HG02943 (cell line): ENCODE measurements at regions not wholly inside any gene's neighbourhood (a gene's known extent, or its start where the extent isn't known, plus 50 kb on each side); places are given as distances from the start of the nearest gene placed in this dataset.

Experiments
- ATAC-seq: cut with Tn5 transposase; IDR thresholded peaks from one replicate; pipeline ENCODE4 v1.9.1; 2021; ENCODE audit warnings: mild to moderate bottlenecking, low read depth, moderate library complexity; ENCODE audit not compliant: unreplicated experiment

DNA sequence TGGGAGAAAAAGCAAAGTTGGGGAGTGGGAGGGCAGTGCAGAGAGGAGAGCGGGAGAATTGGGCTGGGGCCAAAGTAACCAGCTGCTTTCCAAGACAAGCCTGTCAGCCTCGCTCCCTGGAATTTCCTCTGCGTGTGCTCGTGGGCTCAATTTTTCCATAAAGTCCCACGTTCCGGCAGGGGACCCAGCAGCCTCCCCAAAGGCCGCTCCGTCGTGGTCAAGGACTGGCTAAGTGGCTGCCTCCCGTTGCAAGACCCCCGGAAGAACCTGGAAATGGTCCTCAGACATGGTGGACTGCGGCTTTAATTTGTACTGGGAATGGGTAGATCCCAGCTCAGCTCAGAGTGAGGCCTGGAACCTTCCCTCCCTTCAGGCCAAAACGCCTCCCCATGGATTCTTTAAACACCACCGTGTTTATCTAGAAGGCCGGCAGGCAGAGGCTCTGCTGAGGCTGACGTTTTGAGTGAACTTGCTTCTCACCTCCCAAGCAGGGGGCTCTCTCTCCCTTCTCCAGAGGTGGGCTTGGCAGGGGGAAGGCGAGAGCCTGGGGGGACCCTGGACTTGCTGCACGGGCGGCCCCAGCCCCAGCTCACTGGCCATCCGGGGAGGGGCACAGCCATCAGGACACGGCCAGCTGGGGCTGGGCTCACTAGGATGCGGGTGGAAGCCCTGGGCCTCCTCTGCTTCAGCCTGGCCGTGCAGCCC is 190.0 kb downstream of the C16orf95 start:
- ATAC-seq, result no peak

DNA sequence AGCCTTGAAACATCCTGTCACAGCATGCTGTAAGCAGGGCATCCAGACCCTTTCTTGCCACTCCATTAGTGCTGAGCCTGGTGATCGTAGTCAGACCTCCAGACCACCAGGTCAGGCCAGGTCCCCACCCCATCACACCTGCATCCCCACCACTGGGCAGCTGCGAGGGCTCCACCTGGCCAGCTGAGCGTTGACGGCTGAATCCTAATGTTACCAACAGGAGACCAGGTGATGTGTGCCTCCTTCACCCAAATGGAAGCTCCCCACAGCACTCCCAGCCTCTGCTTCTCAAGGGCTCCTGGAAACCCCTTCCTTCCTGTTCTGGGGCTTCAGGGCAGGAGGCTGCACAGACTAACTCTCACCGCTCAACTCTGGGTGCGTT is 189.4 kb downstream of the C16orf95 start:
- ATAC-seq, result no peak

DNA sequence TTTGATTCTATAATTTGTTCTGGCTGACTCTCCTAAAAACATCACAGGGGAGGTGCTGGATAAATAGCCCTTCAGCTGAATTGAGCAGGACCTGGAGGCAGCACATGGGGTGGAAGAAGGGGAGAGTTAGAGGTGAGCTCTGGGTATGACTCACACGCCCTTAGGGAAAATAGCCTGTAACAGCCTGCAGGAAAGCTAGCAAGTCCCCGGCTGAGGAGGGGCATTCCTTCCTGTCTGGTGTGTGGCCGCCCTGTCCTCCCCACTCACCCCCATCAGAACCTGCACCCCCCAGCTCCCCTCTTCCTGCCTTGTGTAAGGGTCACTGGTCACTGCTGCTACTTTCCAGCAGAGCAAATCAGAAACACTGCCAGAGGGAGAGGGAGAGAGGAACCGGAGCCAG is 187.4 kb downstream of the C16orf95 start:
- ATAC-seq, result no peak

- ATAC-seq, result no peak
Measured at GRCh38 chr16:87131061-87131995, 185.9 kb downstream of the C16orf95 start.

- no peak for ATAC-seq
Measured at GRCh38 chr16:87131996-87132345, 185.2 kb downstream of the C16orf95 start.

DNA sequence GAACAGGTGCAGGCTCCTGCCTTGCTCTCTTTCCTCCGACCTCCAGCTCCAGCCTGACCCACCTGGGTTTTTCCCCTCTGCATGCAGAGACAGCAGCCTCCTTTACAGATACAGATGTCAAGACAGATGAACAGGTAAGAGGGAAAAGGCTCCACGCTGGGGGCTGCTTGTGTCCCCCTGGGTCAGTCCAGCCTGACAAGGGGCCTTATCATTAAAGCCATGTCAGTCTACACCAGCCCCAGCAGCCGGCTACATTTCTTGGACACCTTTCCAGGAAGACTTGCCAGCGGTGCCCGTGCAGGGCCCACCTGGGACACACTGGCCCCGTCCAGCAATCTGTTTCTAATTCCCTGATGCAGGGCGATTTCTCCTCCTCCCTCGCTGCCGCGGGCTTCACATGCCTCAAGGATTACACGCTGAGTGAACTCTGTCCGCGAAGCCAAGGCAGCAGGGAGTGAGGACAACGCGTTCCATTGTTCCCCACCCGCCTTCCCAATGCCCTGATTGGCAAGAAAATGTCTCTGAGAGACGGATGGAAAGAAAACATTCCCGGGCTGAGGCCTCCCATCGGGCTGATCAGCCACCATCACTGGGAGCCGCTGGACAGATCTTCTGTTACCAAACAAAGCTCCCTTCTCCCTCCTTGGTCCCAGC is 184.7 kb downstream of the C16orf95 start:
- no peak for ATAC-seq

- ATAC-seq, result no peak
Measured at GRCh38 chr16:87133112-87133850, 183.9 kb downstream of the C16orf95 start.

DNA sequence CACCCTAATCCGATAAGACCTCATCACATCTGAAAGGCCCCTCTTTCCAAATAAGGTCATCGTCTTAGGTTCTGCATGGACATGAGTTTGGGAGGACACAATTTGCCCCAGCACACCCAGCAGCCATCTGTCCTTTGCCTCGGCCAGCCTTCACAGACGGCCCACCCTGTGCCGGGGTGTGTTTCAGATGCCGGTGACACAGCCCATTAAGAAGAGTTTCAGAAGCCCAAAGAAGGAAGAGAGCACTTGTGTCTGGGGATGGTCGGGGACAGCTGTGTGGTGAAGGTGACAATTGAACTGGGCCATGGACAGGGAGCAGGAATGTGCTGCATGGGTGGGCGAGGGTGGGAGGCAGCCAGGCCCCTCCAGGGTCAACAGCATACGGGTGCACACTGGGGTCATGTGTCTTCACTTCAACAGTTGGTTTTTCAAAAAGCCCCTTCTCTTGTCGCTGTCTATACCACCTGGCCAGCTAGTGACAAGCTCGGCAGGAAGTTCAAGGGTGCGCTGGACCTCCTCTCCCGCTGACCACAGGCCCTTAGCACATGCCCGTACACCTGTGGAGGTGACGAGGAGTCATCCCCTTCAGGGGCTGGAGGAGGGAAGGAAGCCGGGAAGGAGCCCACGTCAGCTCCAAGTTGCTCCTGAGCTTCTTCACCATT is 183.1 kb downstream of the C16orf95 start:
- ATAC-seq, result no peak

- no peak for ATAC-seq
Measured at GRCh38 chr16:87134628-87134995, 182.6 kb downstream of the C16orf95 start.

GRCh38 chr16:87135246-87136030 is 181.8 kb downstream of the C16orf95 start:
- no peak for ATAC-seq

DNA sequence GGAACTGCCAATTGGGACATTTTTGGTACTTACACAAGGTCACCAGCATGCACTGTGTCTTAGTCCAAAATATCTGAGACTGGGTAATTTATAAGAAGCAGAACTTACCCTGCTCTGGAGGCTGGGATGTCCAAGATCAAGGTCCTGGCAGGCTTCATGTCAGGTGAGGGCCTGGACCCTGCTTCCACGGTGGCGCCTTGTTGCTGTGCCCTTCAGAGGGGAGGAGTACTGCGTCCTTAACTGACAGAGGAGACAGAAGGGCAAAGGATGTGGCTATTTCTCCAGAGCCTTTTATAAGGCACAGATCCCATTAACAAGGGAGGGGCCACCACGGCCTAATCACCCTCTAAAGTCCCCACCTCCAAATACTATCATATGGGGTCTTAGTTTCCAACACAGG is 178.9 kb downstream of the C16orf95 start:
- no peak for ATAC-seq

- no peak for ATAC-seq
Measured at GRCh38 chr16:87138738-87139267, 178.4 kb downstream of the C16orf95 start.

DNA sequence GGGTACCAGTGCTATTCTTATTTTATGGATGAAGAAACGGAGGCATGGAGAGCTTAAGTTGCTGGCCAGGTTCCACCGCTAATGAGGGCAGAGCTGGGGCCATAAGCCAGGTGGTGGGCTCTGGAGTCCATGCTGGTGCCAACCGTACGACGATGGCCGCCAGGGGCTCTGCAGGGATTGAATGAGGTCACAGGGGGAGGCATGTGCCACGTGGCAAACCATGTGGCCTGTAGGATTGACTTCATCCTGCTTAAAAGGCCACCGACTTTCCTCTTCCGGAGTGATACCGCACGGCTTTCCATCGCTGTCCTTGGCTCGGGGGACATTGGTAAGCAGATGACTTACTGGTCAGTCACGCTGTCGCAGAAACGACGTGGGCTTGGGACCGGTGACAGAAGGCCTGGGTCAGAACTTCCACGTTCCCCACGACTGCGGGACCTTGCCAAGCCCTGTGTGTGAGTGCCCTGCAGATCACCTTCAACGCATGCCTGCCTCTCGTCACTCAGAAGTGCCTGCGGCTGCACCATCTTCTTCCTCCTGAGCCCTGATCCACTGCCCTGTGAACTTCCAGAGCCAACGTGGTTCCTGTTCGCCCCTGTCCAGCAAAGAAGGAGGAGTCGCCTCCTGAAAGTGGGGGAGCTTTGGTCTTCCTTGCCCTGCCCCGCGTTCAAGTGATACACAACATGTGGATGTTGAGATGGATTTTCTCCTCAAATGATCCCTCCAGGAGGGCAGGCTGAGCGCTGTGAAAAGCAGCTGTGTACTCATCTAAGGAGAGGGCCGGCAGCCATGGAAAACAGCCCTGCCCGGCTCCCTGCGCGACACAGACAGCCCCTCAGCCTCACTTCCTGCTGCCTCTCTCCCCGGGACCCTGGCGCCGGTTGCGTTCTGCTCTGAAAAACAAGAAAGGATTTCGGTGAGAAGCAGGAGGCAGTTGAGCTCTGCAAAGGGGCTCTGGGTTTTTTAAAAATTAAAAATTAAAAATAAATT is 176.7 kb downstream of the C16orf95 start:
- ATAC-seq, result no peak

GRCh38 chr16:87141402-87141801 is 175.8 kb downstream of the C16orf95 start:
- ATAC-seq, result no peak

DNA sequence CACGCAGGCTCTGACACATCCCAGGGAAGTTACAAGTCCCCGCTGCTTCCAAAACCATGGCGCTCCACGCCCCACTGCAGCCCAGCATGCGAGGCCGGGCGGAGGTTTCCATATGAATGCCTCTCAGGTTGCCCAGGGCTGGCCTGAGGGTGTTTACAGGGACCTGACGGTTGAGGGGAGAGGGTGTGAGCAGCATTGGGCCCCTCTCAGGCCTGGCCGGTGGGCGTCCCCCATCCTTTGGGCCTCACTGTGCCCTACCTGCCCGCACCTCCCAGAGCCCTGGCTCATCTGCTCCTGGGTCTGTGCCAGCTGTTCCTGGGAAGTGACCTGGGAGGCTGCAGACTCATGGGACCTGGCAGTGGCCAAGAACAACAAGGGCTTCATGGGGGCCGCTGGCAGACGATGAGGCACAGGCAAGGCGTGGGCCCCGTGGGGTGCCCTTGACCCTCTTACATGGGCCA is 173.5 kb downstream of the C16orf95 start:
- ATAC-seq, result no peak

DNA sequence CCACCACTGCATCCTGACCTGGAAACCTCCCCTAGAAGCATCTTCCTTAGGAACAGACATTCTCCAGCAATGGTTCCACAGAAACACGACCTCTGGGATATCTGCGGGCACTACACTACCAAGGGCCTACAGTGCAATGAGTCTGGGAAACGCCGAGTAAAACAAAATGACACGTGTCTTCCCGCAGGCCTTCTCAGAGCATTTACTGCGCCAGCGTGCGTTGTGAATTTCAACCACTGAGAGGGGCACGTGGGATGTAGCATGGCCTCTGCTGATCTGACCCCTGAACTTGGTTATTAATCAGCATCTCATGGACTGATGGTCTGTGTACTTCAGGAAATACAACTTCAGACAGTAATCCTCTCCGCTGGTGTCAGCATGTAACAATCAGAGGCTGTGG is 173.0 kb downstream of the C16orf95 start:
- ATAC-seq, result no peak

- no peak for ATAC-seq
Measured at GRCh38 chr16:87145181-87146176, 171.7 kb downstream of the C16orf95 start.
